NCI-H1105 (cell line): ENCODE measurements at regions not wholly inside any gene's neighbourhood (a gene's known extent, or its start where the extent isn't known, plus 50 kb on each side); places are given as distances from the start of the nearest gene placed in this dataset.

ENCODE experiments used
- DNase-seq: peaks from one replicate; lab custom pipeline; 2025; lab: John Stamatoyannopoulos, UW

GRCh38 chr7:156156734-156157408 is 344.6 kb upstream of the SHH start:
- no peak for DNase-seq

DNA sequence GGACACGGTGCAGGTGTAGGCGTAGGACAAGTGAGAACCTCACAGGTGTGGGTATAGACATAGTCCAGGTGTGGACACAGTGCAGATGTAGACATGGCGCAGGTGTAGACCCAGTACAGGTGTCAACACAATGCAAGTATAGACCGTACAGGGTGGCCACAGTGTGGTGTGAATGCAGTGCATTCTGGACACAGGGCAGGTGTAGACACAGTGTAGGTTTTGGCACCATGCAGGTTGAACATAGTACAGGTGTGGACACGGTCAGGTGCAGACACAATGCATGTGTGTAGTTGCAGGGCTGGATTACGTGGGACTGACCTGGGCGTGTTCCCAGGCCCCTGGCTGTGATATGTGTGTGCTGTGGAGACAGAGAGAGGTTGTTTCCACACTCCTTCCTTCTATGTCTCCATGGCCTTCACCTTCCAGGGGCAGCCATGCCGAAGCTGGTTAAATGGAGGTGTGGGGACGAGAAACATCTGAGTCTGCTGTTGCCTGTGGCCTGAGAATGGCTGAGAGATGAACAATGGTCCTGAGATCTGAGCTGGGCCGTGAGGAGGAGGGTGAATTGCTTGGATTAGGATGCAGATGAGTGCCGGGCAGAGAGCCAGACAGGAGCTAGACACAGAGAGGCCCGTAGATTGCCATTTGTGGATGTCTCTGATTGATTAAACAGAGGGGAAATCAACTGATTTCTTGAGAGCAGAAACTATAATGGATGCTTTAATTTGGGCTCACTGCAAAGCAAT is 343.9 kb upstream of the SHH start:
- DNase-seq, result peak; percentile 7

DNA sequence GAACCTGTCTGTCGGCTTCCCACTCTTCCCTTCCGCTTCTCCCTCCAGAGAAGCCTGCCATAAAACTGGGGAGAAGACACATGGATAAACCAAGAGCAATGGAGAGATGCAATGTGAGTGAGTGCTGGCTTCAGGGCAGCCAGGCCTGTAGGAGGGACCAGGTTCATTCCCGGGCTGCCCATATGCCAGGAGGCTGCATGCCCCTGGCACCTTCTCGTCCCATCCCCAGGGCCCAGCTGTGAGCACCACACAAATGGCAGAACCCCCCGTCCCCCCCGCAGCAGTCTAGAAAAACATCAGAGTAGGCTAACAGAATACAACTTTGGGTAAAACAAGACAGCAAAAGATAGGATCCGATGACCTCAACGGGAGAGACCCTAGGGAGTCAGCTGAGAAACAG is 341.3 kb upstream of the SHH start:
- no peak for DNase-seq

GRCh38 chr7:156152390-156152789 is 340.1 kb upstream of the SHH start:
- no peak for DNase-seq

DNA sequence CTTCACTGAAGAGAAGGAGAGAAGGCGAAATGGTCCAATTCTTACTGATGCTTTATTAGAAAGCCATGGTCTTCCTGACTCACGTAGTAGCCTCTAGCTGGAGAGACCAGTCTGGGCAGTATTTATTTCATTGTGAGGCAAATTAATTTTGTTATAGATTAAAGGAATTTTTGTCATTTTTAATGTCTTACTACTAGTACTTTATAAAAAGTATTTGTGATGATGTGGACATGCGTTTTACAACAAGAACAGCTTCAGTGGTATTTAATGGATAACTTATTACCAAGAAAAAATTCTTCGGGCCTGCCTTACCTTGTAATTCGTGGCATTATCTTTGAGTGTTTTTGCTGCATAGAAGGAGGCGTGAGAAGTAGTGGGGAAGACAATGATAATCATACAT is 339.4 kb upstream of the SHH start:
- DNase-seq, result no peak

GRCh38 chr7:156151078-156151477 is 338.8 kb upstream of the SHH start:
- DNase-seq, result no peak

DNA sequence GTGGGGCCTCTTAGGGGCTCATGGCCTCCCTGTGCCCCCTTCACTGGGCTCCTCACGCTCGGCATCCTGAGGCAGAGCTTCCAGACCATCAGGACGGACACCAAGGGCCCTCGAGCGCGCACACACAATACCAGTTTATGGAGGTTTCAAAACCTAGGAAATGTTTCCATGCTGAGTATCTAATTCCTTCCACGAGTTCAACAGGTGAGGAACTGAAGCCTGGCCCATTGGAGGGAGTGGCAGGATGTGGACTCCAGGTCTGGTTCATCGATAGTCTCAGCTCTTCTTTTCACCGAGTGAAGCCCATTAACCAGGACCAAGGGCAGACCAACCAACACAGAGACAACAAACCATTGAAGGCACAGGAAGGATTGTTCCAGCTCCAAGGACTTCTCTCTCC is 336.7 kb upstream of the SHH start:
- DNase-seq, result no peak

- DNase-seq, result no peak
Observed at GRCh38 chr7:156148547-156148946, 336.3 kb upstream of the SHH start.

- no peak for DNase-seq
Observed at GRCh38 chr7:156147756-156148504, 335.7 kb upstream of the SHH start.

DNA sequence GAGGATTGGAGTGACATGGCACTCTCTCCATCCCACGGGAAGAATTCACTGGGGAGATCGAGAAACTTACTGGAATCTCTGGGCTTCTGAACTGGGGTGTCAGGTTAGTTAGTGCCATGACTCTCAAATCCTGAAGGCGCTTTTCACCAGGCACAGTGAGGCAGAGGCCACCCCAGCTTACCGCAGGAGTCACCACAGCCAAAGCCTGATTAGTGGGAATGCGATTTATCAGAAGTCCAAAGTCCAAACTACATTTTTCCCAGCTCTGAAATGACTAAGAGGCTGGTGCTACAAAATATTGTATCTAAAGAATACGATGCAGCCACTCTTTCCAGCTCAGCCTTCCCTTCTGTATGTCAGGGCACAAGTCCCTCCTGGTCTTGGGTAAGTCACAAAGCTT is 334.8 kb upstream of the SHH start:
- no peak for DNase-seq

DNA sequence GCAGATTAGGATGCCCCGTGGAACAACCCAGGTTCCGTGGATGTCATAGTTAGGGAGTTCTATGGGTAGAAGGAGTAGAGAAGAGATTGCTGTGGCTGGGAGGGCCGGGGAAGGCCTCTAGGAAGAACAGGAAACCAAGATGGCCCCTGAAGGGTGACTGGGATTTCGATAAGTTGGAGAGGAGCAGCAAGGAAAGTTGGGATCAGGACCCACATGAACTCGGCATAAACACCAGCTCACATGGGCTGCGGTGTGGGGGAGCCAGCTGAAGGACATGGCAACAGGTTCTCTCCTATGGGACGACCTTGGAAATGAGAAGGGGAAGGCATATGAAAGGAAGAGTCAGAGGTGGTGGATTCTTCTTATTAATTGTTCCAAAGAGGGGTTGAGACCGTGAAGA is 333.7 kb upstream of the SHH start:
- DNase-seq, result no peak

DNA sequence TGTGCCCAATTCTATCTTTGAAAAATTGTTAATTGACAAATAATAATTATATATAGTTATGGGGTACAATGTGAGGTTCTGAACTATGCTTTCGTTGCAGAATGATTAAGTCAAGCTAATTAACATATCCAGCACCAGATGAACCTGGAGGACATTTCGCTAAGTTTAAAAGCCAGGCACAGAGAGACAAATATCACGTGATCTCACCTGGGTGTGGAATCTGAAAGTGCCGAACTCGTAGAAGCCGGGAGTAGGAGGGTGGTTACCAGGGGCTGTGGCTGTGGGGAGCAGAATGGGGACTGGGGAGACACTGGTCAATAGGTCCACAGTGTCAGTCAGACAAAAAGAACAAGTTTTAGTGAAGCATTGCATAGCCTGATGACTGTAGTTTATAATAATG is 332.9 kb upstream of the SHH start:
- no peak for DNase-seq

DNA sequence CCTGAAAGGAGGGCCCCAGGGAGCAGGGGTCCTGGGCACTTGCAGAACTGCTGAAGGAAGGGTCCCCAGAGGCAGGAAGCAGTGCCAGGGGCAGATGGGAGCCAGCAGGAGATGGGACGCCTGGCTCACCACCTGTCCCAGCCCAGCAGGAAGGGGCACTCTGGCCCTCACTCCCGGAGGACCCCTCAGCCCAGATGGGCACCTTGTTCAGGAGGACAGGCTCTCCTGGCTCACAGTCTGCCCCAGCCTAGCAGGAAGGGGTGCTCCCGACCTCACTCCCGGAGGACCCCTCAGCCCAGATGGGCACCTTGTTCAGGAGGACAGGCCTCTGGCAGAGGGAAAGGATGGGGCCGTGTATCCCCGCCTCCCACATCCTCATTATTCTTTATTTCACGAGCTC is 331.4 kb upstream of the SHH start:
- no peak for DNase-seq

- no peak for DNase-seq
Observed at GRCh38 chr7:156143158-156143557, 330.9 kb upstream of the SHH start.

DNA sequence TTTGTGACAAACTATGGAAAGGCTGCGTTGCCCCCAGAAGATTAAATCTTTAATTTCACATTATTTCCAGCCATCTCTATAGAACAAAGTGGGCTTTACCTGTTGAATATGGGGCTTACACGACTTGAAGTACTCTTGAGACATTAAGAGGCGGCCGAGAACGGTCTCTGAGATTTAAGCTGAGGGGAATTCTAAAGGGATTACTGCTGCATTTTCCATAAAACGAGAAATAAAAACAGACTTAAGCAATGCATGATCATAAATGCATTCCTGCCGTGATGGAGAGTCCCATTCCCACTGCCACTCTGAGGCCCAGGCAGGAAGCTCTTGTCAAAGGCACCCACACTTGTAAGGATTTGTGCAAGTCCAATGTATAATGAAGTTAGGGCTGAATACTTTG is 329.7 kb upstream of the SHH start:
- no peak for DNase-seq

DNA sequence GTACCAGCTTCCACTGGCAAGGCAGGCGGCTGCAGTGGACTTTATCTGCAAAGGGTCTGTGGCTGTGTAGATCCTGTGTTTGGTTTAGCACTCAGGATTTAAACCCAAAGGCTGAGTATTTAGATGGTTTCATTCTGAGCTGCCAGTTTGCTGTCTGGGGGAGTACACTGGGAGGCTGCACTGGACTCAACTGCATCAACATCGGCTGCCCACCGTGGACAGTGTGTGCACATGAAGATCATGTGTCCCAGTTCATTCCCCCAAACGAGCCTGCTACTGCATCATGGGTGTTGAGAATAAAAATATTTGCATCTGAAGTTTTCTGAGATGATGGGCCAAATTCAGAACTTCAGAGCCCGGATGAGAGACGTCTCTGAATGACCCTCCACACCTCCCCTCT is 328.6 kb upstream of the SHH start:
- DNase-seq, result no peak

- no peak for DNase-seq
Observed at GRCh38 chr7:156140447-156140846, 328.2 kb upstream of the SHH start.

DNA sequence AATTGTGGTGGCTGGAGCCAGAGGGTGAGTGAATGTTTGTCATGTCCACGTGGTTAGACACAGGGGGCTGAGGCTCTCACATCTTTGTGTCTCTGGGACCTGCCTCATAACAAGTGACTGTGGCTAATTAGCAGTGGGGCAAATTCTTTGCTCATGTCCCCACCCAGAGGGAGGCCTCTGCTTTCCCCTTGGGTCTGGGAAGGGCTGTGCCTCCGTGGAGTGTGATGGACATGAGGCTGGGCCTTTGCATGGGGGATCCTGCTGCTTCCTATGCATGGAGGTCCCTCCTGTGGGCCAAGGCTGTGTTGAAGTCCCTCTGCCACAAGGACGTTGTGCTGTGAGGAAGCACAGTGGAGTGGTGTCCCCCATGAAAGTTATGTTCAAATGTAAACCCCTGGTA is 327.4 kb upstream of the SHH start:
- DNase-seq, result no peak

DNA sequence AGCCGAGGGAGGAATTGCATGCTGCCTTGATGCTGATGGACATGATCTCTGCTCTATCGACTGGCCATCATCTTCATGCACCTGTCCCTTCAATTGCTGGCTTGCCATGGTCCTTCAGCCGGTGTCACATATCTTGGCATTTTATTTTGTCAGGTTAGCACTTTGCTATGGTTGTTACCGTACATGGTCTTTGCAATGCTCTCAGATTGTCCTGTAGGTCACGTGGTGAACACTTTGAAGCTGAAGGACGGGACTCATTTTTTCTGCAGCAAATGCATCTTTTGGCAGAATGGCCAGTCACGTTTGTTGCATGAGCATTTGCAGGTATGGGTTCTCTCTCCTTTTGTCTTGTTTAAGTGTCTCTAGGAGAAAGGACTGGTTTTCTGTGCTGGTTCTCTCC is 326.8 kb upstream of the SHH start:
- no peak for DNase-seq

- DNase-seq, result no peak
Observed at GRCh38 chr7:156131881-156132280, 319.6 kb upstream of the SHH start.

DNA sequence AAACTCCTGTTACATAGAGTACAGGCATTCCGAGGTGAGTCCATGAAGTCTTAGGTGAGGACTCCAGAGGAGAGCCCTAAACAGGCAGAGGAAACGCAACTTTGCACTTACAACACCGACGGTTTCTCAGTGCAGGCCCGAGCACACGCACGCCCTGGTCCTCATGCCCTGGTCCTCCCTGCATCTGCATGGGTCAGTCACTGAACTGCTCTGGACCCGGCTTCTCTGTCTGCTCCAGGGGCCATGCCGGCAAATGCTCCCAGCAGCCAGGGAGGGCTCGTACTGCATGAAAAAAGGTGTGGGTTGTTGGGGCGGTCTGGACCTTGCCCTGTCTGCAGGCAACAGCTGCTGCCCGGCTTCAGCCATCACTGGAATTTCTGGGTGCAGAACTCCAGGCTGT is 317.3 kb upstream of the SHH start:
- no peak for DNase-seq

GRCh38 chr7:156128496-156128895 is 316.2 kb upstream of the SHH start:
- no peak for DNase-seq
